PC-3 (cell line): ENCODE measurements at regions not wholly inside any gene's neighbourhood (a gene's known extent, or its start where the extent isn't known, plus 50 kb on each side); places are given as distances from the start of the nearest gene placed in this dataset.

ENCODE experiments used
- ATAC-seq: fragments of 200-7000 bp; cut with Tn5 transposase; 2 replicates; pipeline ENCODE4 v1.9.1; 2020; ENCODE audit warnings: mild to moderate bottlenecking, moderate library complexity
- BruUV-seq: library from RNA; stranded (reverse); fragments of 400-500 nt; replicated peaks from 2 replicates; lab custom pipeline; 2021; lab: Mats Ljungman, UMichigan
- CTCF ChIA-PET: fragments of 300-600 bp; sonication (Branson Sonifier 250); formaldehyde crosslinking; loops from one replicate; lab custom pipeline; 2022; ENCODE audit warnings: antibody characterized with exemption; lab: Charles Lee
- POLR2A ChIA-PET: fragments of 300-600 bp; sonication (Branson Sonifier 250); formaldehyde crosslinking; loops from one replicate; lab custom pipeline; 2022; ENCODE audit warnings: antibody characterized with exemption; ENCODE audit not compliant: unreplicated experiment; lab: Charles Lee
- DNase-seq: peaks from one replicate; pipeline ENCODE4 v3.0.0-alpha.2; 2015
- H2AFZ ChIP-seq: fragments of 300-600 bp; sonication (generic); 2 replicates; pipeline ENCODE4 v1.6.0; 2016; ENCODE audit warnings: antibody characterized with exemption, low read length
- H3F3A ChIP-seq: fragments of 300-600 bp; sonication (generic); one replicate; pipeline ENCODE4 v1.6.0; 2017; ENCODE audit warnings: antibody characterized with exemption, low read length, control low read depth, mild to moderate bottlenecking; ENCODE audit not compliant: unreplicated experiment
- H3K27ac ChIP-seq: fragments of 300-600 bp; sonication (generic); 2 replicates; pipeline ENCODE4 v1.5.1; 2016; ENCODE audit warnings: mild to moderate bottlenecking, low read length
- H3K27me3 ChIP-seq: fragments of 300-600 bp; sonication (generic); 2 replicates; pipeline ENCODE4 v1.6.1; 2016; ENCODE audit warnings: low read length, mixed read lengths
- H3K36me3 ChIP-seq: fragments of 300-600 bp; sonication (generic); 2 replicates; pipeline ENCODE4 v1.6.1; 2016; ENCODE audit warnings: low read depth, mixed run types, low read length, mixed read lengths
- H3K4me1 ChIP-seq: fragments of 300-600 bp; sonication (generic); 2 replicates; pipeline ENCODE4 v1.5.1; 2016; ENCODE audit warnings: low read length; ENCODE audit not compliant: insufficient read depth
- H3K4me2 ChIP-seq: fragments of 300-600 bp; sonication (generic); 2 replicates; pipeline ENCODE4 v1.6.0; 2016; ENCODE audit warnings: low read length
- H3K4me3 ChIP-seq: fragments of 300-600 bp; sonication (generic); 2 replicates; pipeline ENCODE4 v1.5.1; 2016; ENCODE audit warnings: mild to moderate bottlenecking, low read length, mixed read lengths
- H3K79me2 ChIP-seq: fragments of 300-600 bp; sonication (generic); 2 replicates; pipeline ENCODE4 v1.6.1; 2017; ENCODE audit warnings: low read length, mixed read lengths
- H3K9ac ChIP-seq: fragments of 300-600 bp; sonication (generic); 2 replicates; pipeline ENCODE4 v1.6.0; 2016; ENCODE audit warnings: mild to moderate bottlenecking, low read length
- H3K9me2 ChIP-seq: fragments of 300-600 bp; sonication (generic); replicated peaks from 2 replicates; pipeline ENCODE4 v1.6.1; 2016; ENCODE audit warnings: mixed run types, low read length, mixed read lengths
- H3K9me3 ChIP-seq: fragments of 300-600 bp; sonication (generic); 2 replicates; pipeline ENCODE4 v1.6.1; 2016; ENCODE audit warnings: low read length, mixed read lengths
- H4K20me1 ChIP-seq: fragments of 300-600 bp; sonication (generic); 2 replicates; pipeline ENCODE4 v1.6.1; 2016; ENCODE audit warnings: low read length, mixed read lengths
- EZH2 ChIP-seq: fragments of 300-600 bp; sonication (generic); IDR thresholded peaks from one replicate; pipeline ENCODE4 v1.6.1; 2017; ENCODE audit warnings: antibody characterized with exemption, mild to moderate bottlenecking, low read length; ENCODE audit not compliant: unreplicated experiment
- EZH2phosphoT487 ChIP-seq: fragments of 300-600 bp; sonication (generic); IDR thresholded peaks from 2 replicates; pipeline ENCODE4 v1.6.1; 2018; ENCODE audit warnings: mild to moderate bottlenecking, antibody characterized with exemption, low read length, borderline replicate concordance
- intact Hi-C: fragments of 100-400 bp; cut with micrococcal nuclease; formaldehyde crosslinking; loops from 2 replicates; pipeline ENCODE4 v1.9.0; 2023
- TF ChIP-seq, protein P1 (sequence below): fragments of 300-600 bp; sonication (generic); conservative IDR thresholded peaks from 2 replicates; pipeline ENCODE4 v1.5.1; 2017; ENCODE audit warnings: antibody characterized with exemption, low read depth, mild to moderate bottlenecking, low read length

DNA sequence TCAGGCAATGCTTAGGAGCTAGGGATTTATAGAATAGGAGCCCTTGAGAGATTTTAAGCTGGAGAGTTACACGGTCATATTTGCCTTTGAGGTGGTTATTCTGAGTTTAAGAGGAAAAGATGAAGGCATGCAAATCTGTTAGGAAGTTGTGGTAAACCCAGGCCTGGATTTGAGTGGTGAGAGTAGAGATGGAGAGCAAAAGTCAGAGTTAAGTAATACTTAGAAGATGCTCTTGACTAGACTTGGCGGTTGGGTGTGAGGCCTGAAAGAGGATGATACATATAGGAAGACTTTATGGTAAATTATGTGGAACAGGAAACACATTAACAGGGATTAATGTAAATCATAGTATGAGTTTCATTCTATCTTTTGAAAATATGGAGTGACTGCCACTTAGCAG, 136.0 kb upstream of the ARX start:
- ATAC-seq (no peak), DNase-seq (no peak)
- no peak overlapping the region for H3K4me2 ChIP-seq
- intact Hi-C loops, result no loop called here
- H3K27ac ChIP-seq, result no peak overlapping the region
- H3K36me3 ChIP-seq, result no peaks in the 10 kb centered on the region
- no peaks in the 10 kb centered on the region for H3F3A ChIP-seq
- H3K9ac ChIP-seq, result no peak overlapping the region
- H3K27me3 ChIP-seq, result no peaks in the 10 kb centered on the region
- no peak overlapping the region for H3K4me3 ChIP-seq
- H3K79me2 ChIP-seq, result no peaks in the 10 kb centered on the region
- no peaks in the 10 kb centered on the region for H4K20me1 ChIP-seq
- no TSS peak for BruUV-seq
- no peak overlapping the region for H2AFZ ChIP-seq
- H3K9me2 ChIP-seq, result no peaks in the 10 kb centered on the region
- POLR2A ChIA-PET, result no interaction called here
- H3K9me3 ChIP-seq, result no peaks in the 10 kb centered on the region
- no peaks in the 10 kb centered on the region for H3K4me1 ChIP-seq
- TF ChIP-seq EZH2phosphoT487, result no peak
- TF ChIP-seq EZH2, result no peak
- TF ChIP-seq, protein P1, sequence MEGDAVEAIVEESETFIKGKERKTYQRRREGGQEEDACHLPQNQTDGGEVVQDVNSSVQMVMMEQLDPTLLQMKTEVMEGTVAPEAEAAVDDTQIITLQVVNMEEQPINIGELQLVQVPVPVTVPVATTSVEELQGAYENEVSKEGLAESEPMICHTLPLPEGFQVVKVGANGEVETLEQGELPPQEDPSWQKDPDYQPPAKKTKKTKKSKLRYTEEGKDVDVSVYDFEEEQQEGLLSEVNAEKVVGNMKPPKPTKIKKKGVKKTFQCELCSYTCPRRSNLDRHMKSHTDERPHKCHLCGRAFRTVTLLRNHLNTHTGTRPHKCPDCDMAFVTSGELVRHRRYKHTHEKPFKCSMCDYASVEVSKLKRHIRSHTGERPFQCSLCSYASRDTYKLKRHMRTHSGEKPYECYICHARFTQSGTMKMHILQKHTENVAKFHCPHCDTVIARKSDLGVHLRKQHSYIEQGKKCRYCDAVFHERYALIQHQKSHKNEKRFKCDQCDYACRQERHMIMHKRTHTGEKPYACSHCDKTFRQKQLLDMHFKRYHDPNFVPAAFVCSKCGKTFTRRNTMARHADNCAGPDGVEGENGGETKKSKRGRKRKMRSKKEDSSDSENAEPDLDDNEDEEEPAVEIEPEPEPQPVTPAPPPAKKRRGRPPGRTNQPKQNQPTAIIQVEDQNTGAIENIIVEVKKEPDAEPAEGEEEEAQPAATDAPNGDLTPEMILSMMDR, result no peak
- CTCF ChIA-PET, result no interaction called here

DNA sequence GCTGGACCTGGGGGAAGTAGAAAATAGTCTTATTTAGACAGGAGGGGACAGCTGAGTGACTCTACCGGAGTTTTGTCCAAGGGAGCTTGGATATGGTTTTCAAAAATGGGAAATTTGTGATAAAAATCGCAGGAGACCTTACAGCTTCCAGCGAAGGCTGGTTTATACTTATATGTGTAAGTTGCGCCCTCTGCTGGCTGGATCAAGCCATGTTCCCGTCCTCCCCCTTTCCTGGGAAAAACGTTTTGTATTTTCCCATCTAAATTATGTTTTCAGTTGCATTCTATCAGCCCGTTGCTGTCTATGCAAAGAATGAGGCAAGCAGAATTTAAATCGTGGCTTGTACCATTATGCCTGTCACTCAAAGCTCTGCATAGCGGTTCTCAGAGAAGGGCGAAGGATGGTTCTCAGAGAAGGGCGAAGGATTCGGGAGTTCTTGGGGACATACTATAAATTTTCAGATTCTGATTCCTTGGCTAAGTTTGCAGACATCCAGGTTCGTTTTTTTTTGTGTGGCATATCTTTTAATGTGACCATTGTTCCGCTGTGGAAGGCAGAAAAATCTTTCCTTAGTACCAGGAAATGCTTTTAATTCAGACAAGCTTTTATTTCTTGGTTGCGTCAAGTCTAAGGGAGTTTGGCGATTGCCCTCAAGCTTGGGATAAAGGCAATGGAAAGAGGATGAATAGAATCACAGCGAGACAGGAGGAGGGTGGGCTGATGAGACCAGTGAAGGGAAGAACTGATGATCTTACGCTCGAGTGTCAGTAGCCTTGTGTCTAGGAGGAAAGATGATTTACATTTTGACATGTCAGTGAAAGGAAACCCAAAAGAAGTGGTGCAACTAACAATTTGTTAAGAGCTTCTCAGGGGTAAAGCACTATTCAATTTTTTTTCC, 128.5 kb upstream of the ARX start:
- ATAC-seq (peak; percentile 67), DNase-seq (peak; percentile 60)
- no peaks in the 10 kb centered on the region for H3K9me3 ChIP-seq
- POLR2A ChIA-PET, result no interaction called here
- H3K36me3 ChIP-seq, result no peaks in the 10 kb centered on the region
- intact Hi-C loops, result loop anchor here (1.0 to 5.0 kb wide), 3 partner anchors 137 to 392 kb away; no protein-coding TSS in a partner anchor
- H3K9me2 ChIP-seq, result no peaks in the 10 kb centered on the region
- no peaks in the 10 kb centered on the region for H4K20me1 ChIP-seq
- H3K4me1 ChIP-seq, result no peaks in the 10 kb centered on the region
- no peak overlapping the region for H2AFZ ChIP-seq
- H3K4me3 ChIP-seq, result no peak overlapping the region
- no TSS peak for BruUV-seq
- CTCF ChIA-PET, result interaction anchor here (1.3 kb wide), 1 partner anchor 306 kb away, joined by 6 read pairs; no protein-coding TSS in a partner anchor
- no peak overlapping the region for H3K27ac ChIP-seq
- H3K4me2 ChIP-seq, result no peak overlapping the region
- no peak overlapping the region for H3K9ac ChIP-seq
- no peaks in the 10 kb centered on the region for H3F3A ChIP-seq
- no peaks in the 10 kb centered on the region for H3K79me2 ChIP-seq
- no peaks in the 10 kb centered on the region for H3K27me3 ChIP-seq
- TF ChIP-seq, protein P1, result peak; percentile 83
- TF ChIP-seq EZH2phosphoT487, result no peak

DNA sequence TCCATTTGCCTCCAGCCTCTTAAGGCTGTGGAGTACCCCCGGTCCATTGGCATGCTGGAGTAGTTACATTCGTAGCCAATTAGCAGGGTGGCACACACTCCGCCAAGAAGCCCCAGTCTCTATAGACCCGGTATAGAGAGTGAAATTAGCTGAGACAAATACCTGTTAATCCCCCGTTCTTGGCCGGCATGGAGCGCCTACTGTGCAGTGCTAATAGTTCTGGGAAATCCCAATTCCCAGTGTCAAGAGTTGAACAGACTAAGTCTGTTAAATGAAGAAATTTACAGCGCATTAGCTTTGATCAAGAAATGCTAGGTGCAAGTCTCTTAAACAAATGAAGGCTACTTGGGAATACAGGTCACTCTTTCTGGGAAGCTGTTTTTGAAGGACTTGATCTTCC, 127.8 kb upstream of the ARX start:
- intact Hi-C loops, result loop anchor here (5.0 kb wide), 1 partner anchor 136 kb away; no protein-coding TSS in a partner anchor
- Histone ChIP-seq H3K79me2 (no peaks in the 10 kb centered on the region), H3F3A (no peaks in the 10 kb centered on the region), H3K9me2 (no peaks in the 10 kb centered on the region), H2AFZ (no peak overlapping the region), H4K20me1 (no peaks in the 10 kb centered on the region), H3K4me2 (no peak overlapping the region), H3K36me3 (no peaks in the 10 kb centered on the region), H3K27me3 (no peaks in the 10 kb centered on the region), H3K4me1 (no peaks in the 10 kb centered on the region), H3K27ac (no peak overlapping the region), H3K9ac (no peak overlapping the region), H3K9me3 (no peaks in the 10 kb centered on the region), H3K4me3 (no peak overlapping the region)
- DNase-seq (no peak), ATAC-seq (no peak)
- ChIA-PET POLR2A (no interaction called here), CTCF (interaction anchor here (1.3 kb wide), 1 partner anchor 305 kb away, joined by 6 read pairs; no protein-coding TSS in a partner anchor)
- TF ChIP-seq EZH2phosphoT487 (no peak), EZH2 (no peak)
- TF ChIP-seq, protein P1, result no peak
- BruUV-seq, result no TSS peak
